ENCODE measurements at regions not wholly inside any gene's neighbourhood (a gene's known extent, or its start where the extent isn't known, plus 50 kb on each side); places are given as distances from the start of the nearest gene placed in this dataset.

- no peak for DNase-seq
These were observed 58.2 kb upstream of the DMRTB1 start for GRCh38 chr1:53400761-53401674.

GRCh38 chr1:53401813-53402745 lies 57.1 kb upstream of the DMRTB1 start:
- DNase-seq: no peak

GRCh38 chr1:53402891-53403655 lies 56.1 kb upstream of the DMRTB1 start:
- DNase-seq: no peak

- no peak for DNase-seq
These were observed 53.5 kb upstream of the DMRTB1 start for GRCh38 chr1:53405737-53406136.

GRCh38 chr1:53406551-53407235 lies 52.5 kb upstream of the DMRTB1 start:
- no peak for DNase-seq

- DNase-seq: no peak
These were observed 51.0 kb upstream of the DMRTB1 start for GRCh38 chr1:53408013-53408754.

GRCh38 chr1:53408755-53409129 lies 50.5 kb upstream of the DMRTB1 start:
- DNase-seq: no peak

GRCh38 chr1:53409233-53409632 lies 50.0 kb upstream of the DMRTB1 start:
- DNase-seq: no peak
